ENCODE measurements at regions not wholly inside any gene's neighbourhood (a gene's known extent, or its start where the extent isn't known, plus 50 kb on each side); places are given as distances from the start of the nearest gene placed in this dataset.
"Not testable (repeated sequence)": the region's sequence is repeated elsewhere in the genome, so short reads cannot be mapped to it uniquely, and the experiment has no call there.

GRCh38 chr2:226172309-226172708, 627.3 kb downstream of the IRS1 start:
- ChIA-PET CTCF (interaction anchor here (0.7 kb wide), 1 partner anchor 631 kb away, joined by 3 read pairs; no protein-coding TSS in a partner anchor), POLR2A (interaction anchor here (0.6 kb wide), 1 partner anchor 381 kb away, joined by 3 read pairs; no protein-coding TSS in a partner anchor)
- Histone ChIP-seq H3K4me1 (ENCODE audit: control insufficient read depth in 2 of 2, insufficient read depth in 2 of 2, low read length in 2 of 2) (no peaks in the 10 kb centered on the region), H3K36me3 (ENCODE audit: control insufficient read depth in 2 of 3, insufficient read depth in 3 of 3, low read length in 3 of 3) (no peaks in the 10 kb centered on the region), H3K27me3 (ENCODE audit: control insufficient read depth in 2 of 2, insufficient read depth in 2 of 2, low read length in 2 of 2) (no peaks in the 10 kb centered on the region), H3K27ac (ENCODE audit: low read depth, low read length) (no peak overlapping the region), H3K9me3 (ENCODE audit: control insufficient read depth in 2 of 3, low read length in 3 of 3) (peaks cover 0 to 3% (median 0%) of the 10 kb centered on the region in 3 experiments), H3K4me3 (ENCODE audit: low read length) (no peak overlapping the region)
- Mint-ChIP-seq H3K27ac (no peak overlapping the region), H3K4me1 (no peaks in the 10 kb centered on the region), H3K36me3 (no peaks in the 10 kb centered on the region), H3K4me3 (no peak overlapping the region), H3K9me3 (peaks cover 0 to 13% (median 4%) of the 10 kb centered on the region in 11 donors), H3K27me3 (peaks cover 0 to 26% (median 5%) of the 10 kb centered on the region in 5 donors)
- intact Hi-C loops (cut with micrococcal nuclease): no loop called here
- ATAC-seq (no peak), DNase-seq (no peak)

DNA sequence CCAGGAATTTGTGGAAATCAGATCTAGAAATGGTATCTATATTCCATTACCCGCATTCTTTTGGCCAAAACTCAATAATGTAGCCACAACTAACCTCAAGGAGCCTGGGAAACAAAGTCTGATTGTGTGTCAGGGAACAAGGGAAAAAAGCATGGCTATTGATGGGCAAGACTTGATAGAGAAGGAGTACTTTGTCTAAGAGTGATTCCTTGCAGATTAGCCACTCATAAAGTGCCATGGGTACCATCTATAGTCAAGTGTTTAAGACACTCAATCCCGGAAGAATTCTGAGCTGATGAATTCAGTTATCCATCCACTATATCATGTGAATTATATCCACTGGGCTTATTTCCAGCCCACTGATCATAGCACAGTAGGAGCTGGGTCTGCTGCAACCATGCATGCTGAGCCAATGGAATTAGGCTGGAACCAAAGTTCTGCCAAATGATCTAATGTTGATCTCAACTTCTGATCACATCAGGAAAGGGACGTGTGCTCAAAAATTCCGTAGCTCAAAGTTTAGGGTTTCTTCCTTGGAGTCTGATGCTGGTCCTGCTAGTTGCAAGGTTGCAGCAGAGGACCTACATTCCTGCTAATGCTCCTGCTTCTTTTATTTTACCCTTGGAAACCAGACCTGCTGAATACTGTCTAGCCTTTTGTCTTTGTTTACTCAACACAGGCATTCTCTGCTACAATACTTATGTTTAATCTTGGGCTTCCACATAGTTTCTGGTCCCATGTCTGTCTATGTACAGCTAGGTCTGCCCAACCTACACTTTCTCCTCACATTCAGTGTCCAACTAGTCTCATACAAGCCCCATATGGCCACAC, 629.7 kb downstream of the IRS1 start:
- no peak overlapping the region for H3K27ac Mint-ChIP-seq
- ATAC-seq (no peak), DNase-seq (no peak)
- no peak overlapping the region for H3K27ac ChIP-seq (ENCODE audit: low read depth, low read length)
- no peaks in the 10 kb centered on the region for H3K4me1 ChIP-seq (ENCODE audit: control insufficient read depth in 2 of 2, insufficient read depth in 2 of 2, low read length in 2 of 2)
- H3K9me3 Mint-ChIP-seq: no peaks in the 10 kb centered on the region
- ChIA-PET CTCF (no interaction called here), POLR2A (no interaction called here)
- H3K9me3 ChIP-seq (ENCODE audit: control insufficient read depth in 2 of 3, low read length in 3 of 3): no peaks in the 10 kb centered on the region
- H3K36me3 ChIP-seq (ENCODE audit: control insufficient read depth in 2 of 3, insufficient read depth in 3 of 3, low read length in 3 of 3): no peaks in the 10 kb centered on the region
- H3K27me3 ChIP-seq (ENCODE audit: control insufficient read depth in 2 of 2, insufficient read depth in 2 of 2, low read length in 2 of 2): no peaks in the 10 kb centered on the region
- H3K27me3 Mint-ChIP-seq: peaks cover 0 to 16% (median 4%) of the 10 kb centered on the region in 5 donors
- H3K4me1 Mint-ChIP-seq: no peaks in the 10 kb centered on the region
- no peaks in the 10 kb centered on the region for H3K36me3 Mint-ChIP-seq
- H3K4me3 Mint-ChIP-seq: no peak overlapping the region
- H3K4me3 ChIP-seq (ENCODE audit: low read length): no peak overlapping the region
- intact Hi-C loops (cut with micrococcal nuclease): no loop called here

DNA sequence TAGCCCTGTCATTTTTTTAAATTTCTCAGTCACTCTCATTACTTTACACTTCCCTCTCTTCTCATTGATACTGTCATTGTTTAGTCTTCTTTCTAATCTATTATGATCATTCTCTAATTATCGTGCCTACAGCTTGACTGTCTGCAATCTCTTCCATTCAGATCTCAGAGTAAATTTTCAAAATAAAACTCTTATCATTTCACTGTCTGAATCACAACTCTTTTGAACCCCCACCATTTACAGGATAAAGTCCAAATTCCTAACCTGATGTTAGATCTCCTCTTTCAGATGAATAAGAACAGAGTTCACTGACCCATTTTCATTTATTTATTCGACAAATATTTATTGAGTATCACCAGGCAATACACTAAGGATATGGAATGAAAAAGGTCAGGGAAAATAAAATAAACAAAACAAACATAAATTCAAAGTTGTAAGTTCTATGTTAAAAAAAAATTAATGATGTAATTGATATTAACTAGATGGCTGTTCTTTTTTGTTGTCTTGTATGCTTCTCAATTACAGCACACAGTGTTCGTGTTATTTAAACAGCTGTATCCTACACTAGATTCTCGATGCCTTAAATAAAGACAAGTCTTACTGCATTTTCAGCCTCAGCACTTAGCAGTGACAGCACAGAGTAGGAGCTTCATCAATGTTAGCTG, 631.0 kb downstream of the IRS1 start:
- H3K4me3 Mint-ChIP-seq: no peak overlapping the region
- ATAC-seq (no peak), DNase-seq (no peak)
- Histone ChIP-seq H3K27me3 (ENCODE audit: control insufficient read depth in 2 of 2, insufficient read depth in 2 of 2, low read length in 2 of 2) (no peaks in the 10 kb centered on the region), H3K9me3 (ENCODE audit: control insufficient read depth in 2 of 3, low read length in 3 of 3) (no peaks in the 10 kb centered on the region), H3K27ac (ENCODE audit: low read depth, low read length) (no peak overlapping the region), H3K4me3 (ENCODE audit: low read length) (no peak overlapping the region), H3K36me3 (ENCODE audit: control insufficient read depth in 2 of 3, insufficient read depth in 3 of 3, low read length in 3 of 3) (no peaks in the 10 kb centered on the region), H3K4me1 (ENCODE audit: control insufficient read depth in 2 of 2, insufficient read depth in 2 of 2, low read length in 2 of 2) (no peaks in the 10 kb centered on the region)
- no peaks in the 10 kb centered on the region for H3K36me3 Mint-ChIP-seq
- H3K27me3 Mint-ChIP-seq: peaks cover 0 to 12% (median 0%) of the 10 kb centered on the region in 5 donors
- no peaks in the 10 kb centered on the region for H3K4me1 Mint-ChIP-seq
- POLR2A ChIA-PET: no interaction called here
- H3K9me3 Mint-ChIP-seq: no peaks in the 10 kb centered on the region
- CTCF ChIA-PET: no interaction called here
- no peak overlapping the region for H3K27ac Mint-ChIP-seq
- intact Hi-C loops (cut with micrococcal nuclease): no loop called here

DNA sequence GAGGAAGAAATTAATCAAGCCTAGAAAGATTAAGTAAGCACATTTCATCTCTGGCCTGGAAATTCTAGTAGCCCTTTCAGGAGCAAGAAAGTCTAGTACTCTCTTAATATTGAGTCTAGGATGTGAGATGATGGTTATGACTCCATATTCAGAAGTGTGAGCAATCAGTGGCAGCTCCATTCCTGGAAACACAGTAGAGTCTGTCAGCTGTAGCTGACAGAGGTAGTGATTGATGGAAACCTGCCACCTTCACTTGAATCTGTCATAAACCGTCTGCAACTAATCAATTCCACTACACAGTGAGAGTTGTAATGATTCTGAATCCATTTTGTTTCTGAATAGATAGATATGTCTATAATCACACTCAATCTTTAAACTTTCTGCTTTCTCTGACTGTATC, 635.1 kb downstream of the IRS1 start:
- ChIA-PET POLR2A (no interaction called here), CTCF (no interaction called here)
- Histone ChIP-seq H3K27ac (ENCODE audit: low read depth, low read length) (no peak overlapping the region), H3K4me3 (ENCODE audit: low read length) (no peak overlapping the region), H3K4me1 (ENCODE audit: control insufficient read depth in 2 of 2, insufficient read depth in 2 of 2, low read length in 2 of 2) (no peaks in the 10 kb centered on the region), H3K9me3 (ENCODE audit: control insufficient read depth in 2 of 3, low read length in 3 of 3) (no peaks in the 10 kb centered on the region), H3K36me3 (ENCODE audit: control insufficient read depth in 2 of 3, insufficient read depth in 3 of 3, low read length in 3 of 3) (no peaks in the 10 kb centered on the region), H3K27me3 (ENCODE audit: control insufficient read depth in 2 of 2, insufficient read depth in 2 of 2, low read length in 2 of 2) (no peaks in the 10 kb centered on the region)
- H3K27me3 Mint-ChIP-seq: peaks cover 0 to 6% (median 0%) of the 10 kb centered on the region in 5 donors
- no peak overlapping the region for H3K4me3 Mint-ChIP-seq
- DNase-seq (no peak), ATAC-seq (no peak)
- no peaks in the 10 kb centered on the region for H3K4me1 Mint-ChIP-seq
- no peaks in the 10 kb centered on the region for H3K9me3 Mint-ChIP-seq
- intact Hi-C loops (cut with micrococcal nuclease): no loop called here
- no peak overlapping the region for H3K27ac Mint-ChIP-seq
- no peaks in the 10 kb centered on the region for H3K36me3 Mint-ChIP-seq

DNA sequence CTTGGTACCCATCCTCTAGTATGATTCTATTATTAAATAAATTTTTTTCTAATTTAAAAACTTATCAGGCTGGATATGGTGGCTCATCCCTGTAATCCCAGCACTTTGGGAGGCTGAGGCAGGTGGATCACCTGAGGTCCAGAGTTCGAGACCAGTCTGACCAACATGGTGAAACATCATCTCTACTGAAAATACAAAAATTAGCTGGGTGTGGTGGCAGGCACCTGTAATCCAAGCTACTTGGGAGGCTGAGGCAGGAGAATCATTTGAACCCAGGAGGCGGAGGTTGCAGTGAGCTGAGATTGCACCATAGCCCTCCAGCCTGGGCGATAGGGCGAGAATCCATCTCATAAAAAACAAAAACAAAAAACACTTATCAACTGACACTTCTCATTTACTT, 639.0 kb downstream of the IRS1 start:
- ATAC-seq; H3K36me3 Mint-ChIP-seq; DNase-seq; H3K27ac ChIP-seq (ENCODE audit: low read depth, low read length); intact Hi-C loops (cut with micrococcal nuclease); H3K36me3 ChIP-seq (ENCODE audit: control insufficient read depth in 2 of 3, insufficient read depth in 3 of 3, low read length in 3 of 3); H3K4me3 ChIP-seq (ENCODE audit: low read length); H3K27me3 ChIP-seq (ENCODE audit: control insufficient read depth in 2 of 2, insufficient read depth in 2 of 2, low read length in 2 of 2); H3K27ac Mint-ChIP-seq; H3K9me3 Mint-ChIP-seq; H3K9me3 ChIP-seq (ENCODE audit: control insufficient read depth in 2 of 3, low read length in 3 of 3); POLR2A ChIA-PET; H3K4me1 Mint-ChIP-seq; H3K4me3 Mint-ChIP-seq; H3K4me1 ChIP-seq (ENCODE audit: control insufficient read depth in 2 of 2, insufficient read depth in 2 of 2, low read length in 2 of 2): not testable (repeated sequence)
- CTCF ChIA-PET: interaction anchor here (0.7 kb wide), 1 partner anchor 428 kb away, joined by 3 read pairs; no protein-coding TSS in a partner anchor
- peaks cover 3 to 32% (median 10%) of the 10 kb centered on the region in 5 donors for H3K27me3 Mint-ChIP-seq

DNA sequence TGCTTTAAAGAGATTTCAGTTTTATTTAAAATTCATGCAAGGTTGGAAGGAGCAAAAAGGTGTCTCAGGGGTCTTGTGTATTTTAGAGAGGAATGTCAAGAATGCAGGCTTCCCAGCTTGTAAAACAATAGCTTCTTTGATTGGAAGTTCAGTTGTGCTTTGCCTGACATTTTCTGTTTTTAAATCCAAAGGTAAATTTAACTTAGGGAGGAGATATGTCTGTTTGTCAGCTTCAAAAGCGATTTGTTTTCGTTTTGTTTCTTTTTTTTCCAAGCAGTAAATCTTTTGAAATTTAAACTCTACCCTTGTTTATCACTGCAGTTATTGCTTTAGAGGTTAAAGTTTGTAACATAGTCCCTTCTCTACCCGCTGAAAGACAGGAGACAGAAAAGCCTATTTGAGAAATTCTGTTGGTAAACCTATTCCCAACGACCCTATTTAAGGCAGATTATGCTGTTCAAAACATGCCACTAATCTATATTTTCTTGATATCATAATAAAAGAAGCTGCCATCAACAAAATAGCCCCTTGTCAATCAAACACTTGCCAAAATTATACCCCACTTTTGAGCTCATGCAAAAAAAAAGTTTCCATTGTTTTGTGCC, 639.6 kb downstream of the IRS1 start:
- no peaks in the 10 kb centered on the region for H3K27me3 ChIP-seq (ENCODE audit: control insufficient read depth in 2 of 2, insufficient read depth in 2 of 2, low read length in 2 of 2)
- Mint-ChIP-seq H3K36me3 (no peaks in the 10 kb centered on the region), H3K27ac (no peak overlapping the region), H3K4me3 (no peak overlapping the region), H3K27me3 (peaks cover 3 to 37% (median 10%) of the 10 kb centered on the region in 5 donors), H3K9me3 (no peaks in the 10 kb centered on the region), H3K4me1 (no peaks in the 10 kb centered on the region)
- intact Hi-C loops (cut with micrococcal nuclease): no loop called here
- DNase-seq (no peak), ATAC-seq (no peak)
- H3K27ac ChIP-seq (ENCODE audit: low read depth, low read length): no peak overlapping the region
- H3K9me3 ChIP-seq (ENCODE audit: control insufficient read depth in 2 of 3, low read length in 3 of 3): no peaks in the 10 kb centered on the region
- CTCF ChIA-PET: no interaction called here
- H3K4me3 ChIP-seq (ENCODE audit: low read length): no peak overlapping the region
- POLR2A ChIA-PET: no interaction called here
- H3K4me1 ChIP-seq (ENCODE audit: control insufficient read depth in 2 of 2, insufficient read depth in 2 of 2, low read length in 2 of 2): no peaks in the 10 kb centered on the region
- no peaks in the 10 kb centered on the region for H3K36me3 ChIP-seq (ENCODE audit: control insufficient read depth in 2 of 3, insufficient read depth in 3 of 3, low read length in 3 of 3)

Measured in naive thymus-derived CD4-positive, alpha-beta T cell (primary cell).